CD14-positive monocyte (primary cell): ENCODE measurements at regions not wholly inside any gene's neighbourhood (a gene's known extent, or its start where the extent isn't known, plus 50 kb on each side); places are given as distances from the start of the nearest gene placed in this dataset. TPM values are rescaled to one million over a fixed set of nuclear protein-coding genes. Genes with fewer than 3 reads are reported as not detected.

Source experiments
- DNase-seq, 3 donors: peaks; one replicate each; pipeline ENCODE4 v3.0.0-alpha.2; 2011 to 2022
- H2AFZ ChIP-seq: 2 replicates; pipeline ENCODE4 v1.6.0; 2012; ENCODE audit warnings: mild to moderate bottlenecking, low read depth, low read length, inconsistent platforms; ENCODE audit not compliant: insufficient read depth, poor library complexity, severe bottlenecking
- H3K27ac ChIP-seq, 2 donors: 1 replicate in 1 of 2; 2 replicates in 1 of 2; pipeline ENCODE4 v1.5.1; 2012 to 2013; ENCODE audit warnings: low read length in 2 of 2, control low read depth in 1 of 2, inconsistent platforms in 1 of 2, low read depth in 1 of 2, mild to moderate bottlenecking in 1 of 2
- H3K27me3 ChIP-seq, 2 donors: one replicate each; pipeline versions ENCODE4 v1.6.0 to v1.6.1; 2011 to 2013; ENCODE audit warnings: low read length in 2 of 2; ENCODE audit not compliant: control insufficient read depth in 2 of 2, insufficient read depth in 2 of 2
- H3K36me3 ChIP-seq, 2 donors: replicated peaks in 1 of 2; 1 replicate in 1 of 2; 2 replicates in 1 of 2; pipeline versions ENCODE4 v1.5.1 to v1.6.1; 2012 to 2013; ENCODE audit warnings: low read length in 2 of 2, control low read depth in 1 of 2, inconsistent platforms in 1 of 2, mild to moderate bottlenecking in 1 of 2; ENCODE audit not compliant: insufficient read depth in 2 of 2, control insufficient read depth in 1 of 2
- H3K4me1 ChIP-seq, 2 donors: 1 replicate in 1 of 2; 2 replicates in 1 of 2; pipeline versions ENCODE4 v1.5.1 to v1.6.1; 2012 to 2013; ENCODE audit warnings: low read length in 2 of 2, control low read depth in 1 of 2, inconsistent platforms in 1 of 2, mild to moderate bottlenecking in 1 of 2, moderate library complexity in 1 of 2; ENCODE audit not compliant: insufficient read depth in 2 of 2, control insufficient read depth in 1 of 2
- H3K4me2 ChIP-seq: replicated peaks from 2 replicates; pipeline ENCODE3; 2012; ENCODE audit warnings: low read length, moderate library complexity, mild to moderate bottlenecking; ENCODE audit not compliant: poor library complexity, severe bottlenecking; ENCODE audit errors: extremely low read depth
- H3K4me3 ChIP-seq, 3 experiments: fragments of 200-600 bp in 1 of 3; sonication (generic) in 1 of 3; replicated peaks in 1 of 3; 1 replicate in 2 of 3; 2 replicates in 1 of 3; pipeline ENCODE4 v1.5.1; 2011 to 2013; ENCODE audit warnings: low read length in 3 of 3, mild to moderate bottlenecking in 3 of 3, control low read depth in 2 of 3, low read depth in 2 of 3, inconsistent platforms in 1 of 3, moderate library complexity in 1 of 3
- H3K79me2 ChIP-seq: 2 replicates; pipeline ENCODE4 v1.6.0; 2012; ENCODE audit warnings: mild to moderate bottlenecking, control low read depth, inconsistent platforms, low read length, moderate library complexity; ENCODE audit not compliant: insufficient read depth
- H3K9ac ChIP-seq: 2 replicates; pipeline ENCODE4 v1.6.0; 2017; ENCODE audit warnings: low read length, mild to moderate bottlenecking; ENCODE audit not compliant: insufficient read depth, poor library complexity, severe bottlenecking
- H3K9me3 ChIP-seq, 2 donors: replicated peaks in 1 of 2; 1 replicate in 1 of 2; 2 replicates in 1 of 2; pipeline versions ENCODE4 v1.5.1 to v1.6.1; 2012 to 2013; ENCODE audit warnings: low read length in 2 of 2, control low read depth in 1 of 2; ENCODE audit not compliant: control insufficient read depth in 1 of 2, insufficient read depth in 1 of 2
- H4K20me1 ChIP-seq: 2 replicates; pipeline ENCODE4 v1.6.0; 2012; ENCODE audit warnings: mild to moderate bottlenecking, low read length, control low read depth, moderate library complexity; ENCODE audit not compliant: insufficient read depth
- H3K27ac Mint-ChIP-seq, 7 donors: one replicate each; pipeline ENCODE4 v1.8.0; 2020; ENCODE audit warnings: mild to moderate bottlenecking in 7 of 7, mixed read lengths in 7 of 7, moderate library complexity in 6 of 7, inconsistent platforms in 2 of 7
- H3K27me3 Mint-ChIP-seq, 3 donors: one replicate each; pipeline ENCODE4 v1.8.0; 2021 to 2022; ENCODE audit warnings: low read depth in 3 of 3, mild to moderate bottlenecking in 3 of 3, mixed read lengths in 3 of 3, moderate library complexity in 3 of 3, inconsistent platforms in 1 of 3
- H3K36me3 Mint-ChIP-seq, 2 donors: one replicate each; pipeline ENCODE4 v1.8.0; 2020; ENCODE audit warnings: mixed read lengths in 2 of 2, inconsistent platforms in 1 of 2, mild to moderate bottlenecking in 1 of 2
- H3K4me1 Mint-ChIP-seq: one replicate; pipeline ENCODE4 v1.8.0; 2020; ENCODE audit warnings: mild to moderate bottlenecking, mixed read lengths
- H3K4me3 Mint-ChIP-seq, 2 donors: one replicate each; pipeline ENCODE4 v1.8.0; 2020; ENCODE audit warnings: mild to moderate bottlenecking in 2 of 2, mixed read lengths in 2 of 2, moderate library complexity in 1 of 2
- H3K9me3 Mint-ChIP-seq, 7 donors: one replicate each; pipeline ENCODE4 v1.8.0; 2020 to 2022; ENCODE audit warnings: mixed read lengths in 7 of 7, mild to moderate bottlenecking in 6 of 7, moderate library complexity in 6 of 7, inconsistent platforms in 2 of 7
- CTCF ChIP-seq: fragments of 200-600 bp; IDR thresholded peaks from one replicate; pipeline ENCODE4 v1.8.0; 2022; ENCODE audit warnings: antibody characterized with exemption, mild to moderate bottlenecking
- WGBS: methylation state at CpG from one replicate; pipeline ENCODE4 v1.1.5; 2013; ENCODE audit warnings: missing lambda C conversion rate; ENCODE audit not compliant: insufficient coverage; 5-methylcytosine and 5-hydroxymethylcytosine counted together
- intact Hi-C, 2 donors: fragments of 100-400 bp; cut with micrococcal nuclease; formaldehyde crosslinking; loops; one replicate each; pipeline versions ENCODE4 v1.15.0 to v1.15.1; 2023
- small RNA-seq: library from RNA; depleted of rRNA; stranded (forward); fragments of <200 nt; gene quantifications from one replicate; pipeline ENCODE3, GENCODE V24; 2012; ENCODE audit warnings: low read depth; ENCODE audit not compliant: insufficient read length

GRCh38 chr1:111015222-111015621, 51.5 kb upstream of the LRIF1 start:
- H3K9me3 ChIP-seq = peaks cover 0 to 4% of the 10 kb centered on the region in 2 donors
- peaks cover 3 to 40% (median 13%) of the 10 kb centered on the region in 3 donors for H3K27me3 Mint-ChIP-seq
- no peaks in the 10 kb centered on the region for H3K4me1 Mint-ChIP-seq
- H3K27ac Mint-ChIP-seq = no peak overlapping the region
- no peak overlapping the region for H3K4me3 Mint-ChIP-seq
- no peak overlapping the region for H3K4me2 ChIP-seq
- no peak overlapping the region for H3K9ac ChIP-seq
- H2AFZ ChIP-seq = no peak overlapping the region
- H3K4me1 ChIP-seq = no peaks in the 10 kb centered on the region
- peaks cover 0 to 6% of the 10 kb centered on the region in 2 donors for H3K27me3 ChIP-seq
- no peaks in the 10 kb centered on the region for H3K36me3 Mint-ChIP-seq
- H3K27ac ChIP-seq = no peak overlapping the region
- intact Hi-C loops = no loop called here
- no peak for DNase-seq
- no peaks in the 10 kb centered on the region for H3K36me3 ChIP-seq
- 63% methylated on average over 1 of the region's 3 CpGs for WGBS
- no peaks in the 10 kb centered on the region for H3K79me2 ChIP-seq
- no peaks in the 10 kb centered on the region for H4K20me1 ChIP-seq
- H3K9me3 Mint-ChIP-seq = peaks cover 8 to 23% (median 16%) of the 10 kb centered on the region in 7 donors
- TF ChIP-seq CTCF = no peak
- H3K4me3 ChIP-seq = no peak overlapping the region

Small RNA genes in the stretch of these regions (small RNA-seq; reads per million reads assigned to genes)
- not detected for gene RNA5SP54
